HG03097 (cell line): ENCODE measurements at regions not wholly inside any gene's neighbourhood (a gene's known extent, or its start where the extent isn't known, plus 50 kb on each side); places are given as distances from the start of the nearest gene placed in this dataset.
"Not testable (repeated sequence)": the region's sequence is repeated elsewhere in the genome, so short reads cannot be mapped to it uniquely, and the experiment has no call there.

ENCODE experiments used
- ATAC-seq: cut with Tn5 transposase; IDR thresholded peaks from one replicate; pipeline ENCODE4 v1.9.1; 2021; ENCODE audit not compliant: unreplicated experiment, low FRiP score

DNA sequence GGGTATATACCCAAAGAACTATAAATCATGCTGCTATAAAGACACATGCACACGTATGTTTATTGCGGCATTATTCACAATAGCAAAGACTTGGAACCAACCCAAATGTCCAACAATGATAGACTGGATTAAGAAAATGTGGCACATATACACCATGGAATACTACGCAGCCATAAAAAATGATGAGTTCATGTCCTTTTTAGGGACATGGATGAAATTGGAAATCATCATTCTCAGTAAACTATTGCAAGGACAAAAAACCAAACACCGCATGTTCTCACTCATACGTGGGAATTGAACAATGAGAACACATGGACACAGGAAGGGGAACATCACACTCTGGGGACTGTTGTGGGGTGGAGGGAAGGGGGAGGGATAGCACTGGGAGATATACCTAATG, 914.9 kb upstream of the SOX9 start:
- ATAC-seq = not testable (repeated sequence)

DNA sequence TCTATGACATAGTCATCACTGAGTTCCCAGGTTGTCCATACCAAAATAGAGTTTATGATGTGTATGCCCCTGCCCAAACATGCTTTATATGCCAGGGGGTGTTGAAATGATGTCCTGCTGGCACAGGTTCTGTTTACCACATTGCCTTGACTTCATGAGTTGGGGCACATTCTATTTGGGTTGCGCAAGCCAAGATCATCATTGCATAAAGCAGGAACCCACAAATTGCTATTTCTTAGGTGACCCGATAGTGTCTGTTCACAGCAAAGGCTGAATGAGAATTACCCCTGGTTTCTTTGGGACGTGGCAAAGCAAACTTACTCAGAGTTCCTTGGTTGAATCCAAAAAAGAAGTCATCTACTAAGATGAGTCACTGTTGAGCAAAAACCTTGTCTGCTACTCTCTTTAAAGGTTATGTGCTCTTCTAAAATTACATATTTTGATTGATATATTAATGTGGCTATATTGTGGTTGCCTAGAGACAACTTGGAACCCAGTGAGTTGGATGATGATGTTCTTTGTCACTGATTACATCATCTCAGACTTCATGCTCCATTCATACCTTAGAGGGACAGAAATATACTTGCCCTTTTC, 912.6 kb upstream of the SOX9 start:
- no peak for ATAC-seq

DNA sequence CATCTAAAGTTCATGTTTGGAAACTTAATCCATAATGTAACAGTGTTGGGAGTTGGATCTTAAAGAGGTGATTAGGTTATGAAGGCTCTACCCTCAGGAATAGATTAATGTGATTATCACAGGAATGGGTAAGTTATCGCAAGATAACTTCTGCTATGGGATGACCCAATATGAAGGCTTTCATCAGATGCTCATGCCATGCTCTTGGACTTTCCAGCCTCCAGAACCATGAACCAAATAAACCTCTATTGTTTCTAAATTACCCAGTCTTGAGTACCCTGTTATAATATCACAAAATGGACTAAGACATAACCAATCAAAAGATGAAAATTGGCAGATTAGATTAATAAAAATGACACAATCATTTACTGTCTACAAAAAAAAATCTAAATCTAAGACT, 906.9 kb upstream of the SOX9 start:
- ATAC-seq = no peak

DNA sequence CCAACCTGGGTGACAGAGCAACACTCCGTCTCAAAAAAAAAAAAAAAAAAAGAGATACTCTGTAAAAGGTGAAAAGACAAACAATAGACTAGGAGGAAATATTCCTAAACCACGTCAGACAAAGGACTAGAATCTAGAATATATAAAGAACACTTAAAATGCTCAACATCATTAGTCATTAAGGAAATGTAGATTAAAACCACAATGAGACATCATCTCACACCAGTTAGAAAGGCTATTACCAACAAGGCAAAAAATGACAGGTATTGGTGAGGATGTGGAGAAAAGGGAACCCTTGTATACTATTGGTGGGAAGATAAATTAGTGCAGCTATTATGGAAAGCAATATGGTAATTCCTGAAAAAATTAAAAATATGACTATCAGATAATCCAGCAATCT, 903.1 kb upstream of the SOX9 start:
- ATAC-seq = no peak

GRCh38 chr17:71224824-71225575, 895.8 kb upstream of the SOX9 start:
- no peak for ATAC-seq

DNA sequence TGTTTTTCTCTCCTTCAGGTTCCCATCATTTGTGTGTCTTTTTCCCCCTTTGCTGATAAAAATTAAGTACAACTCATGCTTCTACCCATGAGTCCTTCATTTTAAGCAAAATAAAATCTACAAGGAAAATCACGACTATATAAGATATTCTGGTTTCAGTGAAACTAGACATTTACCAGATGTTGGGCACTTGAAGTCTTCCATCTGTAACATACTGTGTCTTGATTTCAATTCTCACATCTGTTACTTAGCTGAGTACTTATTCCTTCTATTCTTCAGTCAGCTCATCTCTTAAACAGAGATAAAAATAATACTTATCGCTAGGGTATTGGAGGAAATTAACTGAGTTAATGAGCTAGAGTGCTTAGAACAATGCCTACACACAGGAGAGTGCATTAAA, 893.0 kb upstream of the SOX9 start:
- ATAC-seq = no peak

- ATAC-seq = no peak
These were observed 891.8 kb upstream of the SOX9 start for GRCh38 chr17:71229070-71229469.

DNA sequence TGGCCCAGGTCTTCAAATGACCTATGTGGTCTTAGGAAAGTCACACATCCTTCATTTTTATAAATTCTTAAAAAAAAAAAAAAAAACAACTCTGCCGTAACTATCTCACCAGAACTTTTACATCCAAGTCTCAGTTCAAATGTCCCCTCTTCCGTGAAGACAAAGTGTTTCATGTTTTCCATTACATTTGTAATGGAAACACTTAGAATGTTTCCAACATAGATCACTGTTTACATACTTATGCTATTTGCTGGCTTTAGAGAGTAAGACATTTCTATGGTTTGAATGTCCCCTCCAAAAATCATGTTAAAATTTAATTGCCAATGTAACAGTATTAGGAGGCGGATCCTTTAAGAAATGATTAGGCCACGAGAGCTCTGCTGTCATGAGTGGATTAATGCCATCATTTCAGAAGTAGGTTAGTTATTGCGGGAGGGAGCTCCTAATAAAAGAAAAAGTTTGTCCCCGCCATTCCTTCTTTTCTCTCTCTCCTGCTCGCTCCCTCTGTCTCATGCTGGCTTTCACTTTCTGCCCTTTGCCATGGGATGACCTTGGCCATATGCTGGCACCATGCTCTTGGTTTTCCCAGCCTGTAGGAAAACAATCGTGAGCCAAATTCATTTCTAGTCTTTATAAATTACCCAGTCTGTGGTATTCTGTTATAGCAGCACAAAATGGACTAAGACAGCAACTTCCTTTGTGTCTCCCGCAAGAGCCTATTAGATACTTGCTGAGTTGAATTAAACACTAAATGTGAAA, 887.8 kb upstream of the SOX9 start:
- no peak for ATAC-seq

DNA sequence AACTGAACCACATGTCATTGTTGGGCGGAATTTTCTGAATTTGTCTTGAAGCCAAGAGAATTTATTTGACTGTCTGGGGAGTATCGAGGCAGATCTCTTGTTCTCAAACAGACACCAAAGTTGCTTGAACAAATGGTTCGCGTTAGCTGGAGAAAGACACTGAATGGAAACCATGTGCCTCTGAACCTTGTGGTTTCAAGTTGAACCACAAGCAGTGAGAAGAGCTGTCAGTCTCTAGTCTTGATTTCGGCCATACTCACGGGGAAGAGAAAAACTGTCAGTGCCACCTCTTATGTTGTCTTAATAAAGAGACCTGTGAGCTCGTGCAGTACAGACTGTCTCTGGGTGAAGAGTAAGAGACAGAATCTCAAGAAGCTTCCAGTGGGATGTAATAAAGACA, 886.5 kb upstream of the SOX9 start:
- no peak for ATAC-seq

GRCh38 chr17:71237903-71238538, 882.8 kb upstream of the SOX9 start:
- ATAC-seq = no peak

DNA sequence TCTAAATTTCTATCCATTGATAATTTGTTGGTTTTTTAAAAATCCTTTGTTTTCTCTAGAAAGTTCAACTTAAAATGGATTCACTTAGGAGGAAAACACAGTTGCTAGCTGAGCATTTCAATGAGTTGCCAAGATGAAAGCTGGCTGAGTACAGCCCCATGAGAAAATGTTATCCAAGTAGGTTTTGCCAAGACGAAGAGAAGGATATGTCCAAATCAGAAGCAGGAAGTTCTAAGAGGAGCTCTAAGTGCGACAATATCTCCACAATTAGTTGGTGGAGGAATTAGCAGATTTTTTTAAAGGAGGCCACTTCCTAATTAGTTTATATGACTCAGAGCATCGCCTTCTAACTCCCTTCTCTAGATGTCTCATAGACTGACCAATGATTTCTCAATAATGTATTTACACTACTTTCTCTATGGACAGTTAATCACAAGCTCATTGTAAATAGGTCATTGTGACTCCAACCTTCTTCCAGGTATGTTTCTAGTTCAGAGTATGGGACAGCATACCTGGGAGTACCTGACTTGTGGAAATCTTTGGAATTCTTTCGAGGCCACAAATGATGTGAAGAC, 873.3 kb upstream of the SOX9 start:
- ATAC-seq = no peak

- ATAC-seq = no peak
These were observed 869.5 kb upstream of the SOX9 start for GRCh38 chr17:71251276-71251675.

GRCh38 chr17:71251951-71252350, 868.9 kb upstream of the SOX9 start:
- no peak for ATAC-seq

- ATAC-seq = no peak
These were observed 868.4 kb upstream of the SOX9 start for GRCh38 chr17:71252436-71252835.

DNA sequence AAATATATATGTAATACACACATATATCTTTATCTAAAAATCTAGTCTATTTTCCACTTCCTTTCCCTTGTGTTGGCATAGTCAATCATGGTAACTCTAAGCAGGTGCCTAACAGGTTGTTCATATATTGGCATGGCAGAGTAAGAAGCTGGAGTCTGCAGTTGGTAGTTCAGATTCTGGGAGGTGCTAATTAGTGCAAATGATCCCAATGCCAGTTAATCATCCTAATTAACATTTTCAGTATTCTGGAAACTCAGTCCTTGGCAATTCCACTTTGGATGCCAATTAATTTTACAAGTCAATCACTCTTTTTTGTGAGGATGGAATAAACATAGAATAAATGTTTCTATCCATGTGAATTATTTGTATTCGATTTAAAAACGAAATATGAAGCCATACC, 863.7 kb upstream of the SOX9 start:
- ATAC-seq = no peak

DNA sequence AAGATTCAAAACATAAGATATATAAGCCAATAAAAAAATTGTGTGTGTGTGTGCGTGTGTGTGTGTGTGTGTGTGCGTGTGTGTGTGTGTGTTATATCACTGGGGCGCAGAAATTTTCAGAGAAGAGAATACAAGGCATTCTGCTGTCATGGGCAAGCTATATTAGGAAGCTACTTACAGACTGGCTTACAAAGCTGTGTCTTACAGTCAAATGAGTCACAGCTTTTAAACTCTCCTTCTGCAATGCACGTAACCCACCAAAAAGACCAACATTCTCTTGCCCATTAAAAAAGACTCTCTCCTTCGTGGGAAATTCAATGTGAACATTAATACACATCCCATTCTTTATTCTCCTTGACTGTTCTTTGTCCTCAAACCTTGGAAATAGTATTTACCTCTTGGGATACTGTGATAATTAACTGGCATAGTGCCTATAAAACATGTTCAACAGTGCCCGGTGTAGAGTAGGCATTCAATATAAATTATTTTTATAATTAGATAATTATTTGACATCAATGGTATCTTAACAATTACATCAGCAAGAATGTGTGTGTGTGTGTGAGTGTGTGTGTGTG, 860.4 kb upstream of the SOX9 start:
- no peak for ATAC-seq

- no peak for ATAC-seq
These were observed 858.2 kb upstream of the SOX9 start for GRCh38 chr17:71262586-71262985.

- no peak for ATAC-seq
These were observed 853.2 kb upstream of the SOX9 start for GRCh38 chr17:71267668-71268067.

- no peak for ATAC-seq
These were observed 851.6 kb upstream of the SOX9 start for GRCh38 chr17:71269201-71269600.

DNA sequence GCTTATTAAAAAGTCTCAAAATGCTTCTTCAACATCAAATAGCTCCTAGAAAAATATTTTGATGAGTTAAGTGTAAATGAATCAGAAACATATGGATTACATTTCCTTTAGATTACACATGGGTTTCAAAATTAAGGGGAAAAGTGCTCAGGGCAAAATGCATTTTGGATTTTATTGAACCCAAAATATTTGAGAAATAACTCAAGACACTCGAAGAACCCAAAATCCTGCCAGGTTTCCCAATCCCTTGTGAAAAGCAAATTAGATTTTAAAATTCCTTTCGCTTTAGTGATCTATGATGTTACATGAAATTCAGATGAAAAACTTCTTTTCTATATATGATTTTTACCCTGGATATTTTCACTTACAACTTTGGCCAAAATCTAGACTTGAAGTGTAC, 847.4 kb upstream of the SOX9 start:
- ATAC-seq = no peak

DNA sequence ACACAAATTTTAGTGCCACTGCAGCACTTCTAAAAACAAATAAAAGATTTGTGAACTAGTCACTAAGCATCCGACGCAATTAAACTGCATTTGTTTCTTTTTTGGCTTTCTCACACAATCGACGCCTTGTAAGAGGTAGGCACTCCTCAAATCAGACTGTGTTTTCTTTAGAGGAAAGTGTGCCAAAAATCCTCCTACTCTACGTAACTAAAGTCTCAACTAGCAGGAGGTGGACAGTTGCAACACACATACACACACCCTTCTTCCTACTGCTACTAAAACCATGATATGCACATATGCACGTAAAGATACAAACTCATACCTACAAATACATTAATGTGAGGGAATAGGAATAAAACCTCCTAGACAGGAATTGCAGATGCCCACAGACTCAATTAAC, 844.7 kb upstream of the SOX9 start:
- no peak for ATAC-seq
